ENCODE measurements at regions not wholly inside any gene's neighbourhood (a gene's known extent, or its start where the extent isn't known, plus 50 kb on each side); places are given as distances from the start of the nearest gene placed in this dataset.

DNA sequence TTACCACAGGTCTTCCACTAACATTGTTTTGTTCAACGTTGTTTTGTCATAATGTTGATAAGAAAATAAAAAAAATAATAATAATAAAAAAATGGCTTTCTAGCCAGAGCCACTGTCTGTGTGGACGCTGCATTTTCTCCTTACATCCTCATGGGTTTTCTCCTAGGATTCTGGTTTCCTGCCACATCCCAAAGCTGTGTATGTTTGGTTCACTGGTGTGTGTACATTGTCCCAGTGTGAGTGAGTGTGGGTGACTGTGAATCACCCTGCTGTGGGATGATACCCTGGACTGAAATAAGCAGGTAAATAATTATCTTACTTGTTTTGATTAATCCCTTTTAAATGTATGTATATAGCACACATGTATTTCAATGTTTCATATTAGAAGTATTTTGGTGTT is 2154.4 kb upstream of the AGA start:
- no peak for TF ChIP-seq POLR2A (IDR thresholded peaks at IDR 0.05; ENCODE audit: low read length)
- TF ChIP-seq GATA1 (IDR thresholded peaks at IDR 0.05; ENCODE audit: low read depth, low read length), result no peak

Data from erythroblast (primary cell).